Osteoblast (primary cell): ENCODE measurements at regions not wholly inside any gene's neighbourhood (a gene's known extent, or its start where the extent isn't known, plus 50 kb on each side); places are given as distances from the start of the nearest gene placed in this dataset.
"Not testable (repeated sequence)": the region's sequence is repeated elsewhere in the genome, so short reads cannot be mapped to it uniquely, and the experiment has no call there.

ENCODE experiments used
- DNase-seq: peaks from one replicate; pipeline ENCODE4 v3.0.0; 2011; ENCODE audit warnings: low spot score, mixed read lengths; ENCODE audit not compliant: insufficient read length; ENCODE audit errors: missing footprints
- H2AFZ ChIP-seq: 2 replicates; pipeline ENCODE4 v1.6.0; 2011; ENCODE audit warnings: mild to moderate bottlenecking, low read length
- H3K27ac ChIP-seq: 2 replicates; pipeline ENCODE4 v1.5.1; 2011; ENCODE audit warnings: mild to moderate bottlenecking, low read depth, low read length, moderate library complexity
- H3K27me3 ChIP-seq: 2 replicates; pipeline ENCODE4 v1.6.0; 2012; ENCODE audit warnings: mild to moderate bottlenecking, control low read depth, inconsistent platforms, low read length, moderate library complexity; ENCODE audit not compliant: insufficient read depth
- H3K36me3 ChIP-seq: 2 replicates; pipeline ENCODE4 v1.5.1; 2011; ENCODE audit warnings: mild to moderate bottlenecking, low read length, control low read depth, moderate library complexity; ENCODE audit not compliant: insufficient read depth
- H3K4me1 ChIP-seq: 2 replicates; pipeline ENCODE4 v1.5.1; 2011; ENCODE audit warnings: mild to moderate bottlenecking, low read length, control low read depth, moderate library complexity; ENCODE audit not compliant: insufficient read depth
- H3K4me2 ChIP-seq: 2 replicates; pipeline ENCODE4 v1.6.0; 2011; ENCODE audit warnings: mild to moderate bottlenecking, low read length; ENCODE audit not compliant: insufficient read depth
- H3K4me3 ChIP-seq: fragments of 200-600 bp; sonication (generic); 3 replicates; pipeline ENCODE4 v1.5.1; 2012; ENCODE audit warnings: mild to moderate bottlenecking, low read length, inconsistent platforms; ENCODE audit not compliant: insufficient read depth
- H3K79me2 ChIP-seq: 2 replicates; pipeline ENCODE4 v1.6.0; 2012; ENCODE audit warnings: mild to moderate bottlenecking, low read length, control low read depth, inconsistent platforms; ENCODE audit not compliant: insufficient read depth
- H3K9me3 ChIP-seq: 2 replicates; pipeline ENCODE4 v1.5.1; 2011; ENCODE audit warnings: low read depth, low read length, control low read depth
- H4K20me1 ChIP-seq: 2 replicates; pipeline ENCODE4 v1.6.0; 2012; ENCODE audit warnings: mild to moderate bottlenecking, low read length, control low read depth; ENCODE audit not compliant: insufficient read depth
- CTCF ChIP-seq: IDR thresholded peaks from 2 replicates; pipeline ENCODE4 v1.5.1; 2011; ENCODE audit warnings: mild to moderate bottlenecking, low read depth, low read length, moderate library complexity; ENCODE audit errors: extremely low read depth

- Histone ChIP-seq H3K4me3 (no peak overlapping the region), H3K79me2 (no peaks in the 10 kb centered on the region), H3K36me3 (no peaks in the 10 kb centered on the region), H3K27ac (peak overlapping the region; percentile 65), H2AFZ (peak overlapping the region; percentile 23), H3K27me3 (no peaks in the 10 kb centered on the region), H4K20me1 (no peaks in the 10 kb centered on the region), H3K4me2 (peak overlapping the region; percentile 46), H3K9me3 (no peaks in the 10 kb centered on the region), H3K4me1 (peaks cover 32% of the 10 kb centered on the region)
- peak; percentile 83 for DNase-seq
- TF ChIP-seq CTCF = no peak
Measured at GRCh38 chr6:110541701-110542309, 65.4 kb upstream of the SLC22A16 start.

GRCh38 chr6:110539277-110540019, 63.0 kb upstream of the SLC22A16 start:
- not testable (repeated sequence) for H3K9me3 ChIP-seq, H3K4me2 ChIP-seq, H3K4me3 ChIP-seq, H3K36me3 ChIP-seq, H4K20me1 ChIP-seq, DNase-seq, H3K27ac ChIP-seq, H3K27me3 ChIP-seq, H2AFZ ChIP-seq, H3K79me2 ChIP-seq
- peaks cover 46% of the 10 kb centered on the region for H3K4me1 ChIP-seq

GRCh38 chr6:110538416-110539160, 62.2 kb upstream of the SLC22A16 start:
- no peak overlapping the region for H3K4me2 ChIP-seq
- peaks cover 54% of the 10 kb centered on the region for H3K4me1 ChIP-seq
- H3K36me3 ChIP-seq = no peaks in the 10 kb centered on the region
- no peak for TF ChIP-seq CTCF
- no peak overlapping the region for H3K4me3 ChIP-seq
- no peaks in the 10 kb centered on the region for H4K20me1 ChIP-seq
- no peak for DNase-seq
- H3K79me2 ChIP-seq = no peaks in the 10 kb centered on the region
- no peak overlapping the region for H2AFZ ChIP-seq
- no peaks in the 10 kb centered on the region for H3K9me3 ChIP-seq
- peak overlapping the region; percentile 87 for H3K27ac ChIP-seq
- H3K27me3 ChIP-seq = no peaks in the 10 kb centered on the region

GRCh38 chr6:110537208-110538123, 61.1 kb upstream of the SLC22A16 start:
- peaks cover 46% of the 10 kb centered on the region for H3K4me1 ChIP-seq
- no peak overlapping the region for H2AFZ ChIP-seq
- H3K36me3 ChIP-seq = no peaks in the 10 kb centered on the region

More at GRCh38 chr6:110537208-110538123, 61.1 kb upstream of the SLC22A16 start:
- Histone ChIP-seq H3K4me2 (peak overlapping the region; percentile 31), H3K4me3 (no peak overlapping the region), H3K9me3 (no peaks in the 10 kb centered on the region), H3K27ac (peak overlapping the region; percentile 87), H3K27me3 (no peaks in the 10 kb centered on the region), H4K20me1 (no peaks in the 10 kb centered on the region), H3K79me2 (no peaks in the 10 kb centered on the region)
- DNase-seq = peak; percentile 79
- no peak for TF ChIP-seq CTCF
